HCT116 (cell line): ENCODE measurements at regions not wholly inside any gene's neighbourhood (a gene's known extent, or its start where the extent isn't known, plus 50 kb on each side); places are given as distances from the start of the nearest gene placed in this dataset.

ENCODE experiments used
- ATAC-seq: fragments of 200-7000 bp; cut with Tn5 transposase; 2 replicates; pipeline ENCODE4 v1.9.1; 2020; ENCODE audit warnings: mild to moderate bottlenecking, moderate library complexity
- BruUV-seq: library from RNA; stranded (reverse); fragments of 400-500 nt; replicated peaks from 2 replicates; lab custom pipeline; 2021; lab: Mats Ljungman, UMichigan
- CTCF ChIA-PET: fragments of 300-600 bp; sonication (Branson Sonifier 250); formaldehyde crosslinking; loops from one replicate; lab custom pipeline; 2021; ENCODE audit warnings: antibody characterized with exemption; lab: Charles Lee
- POLR2A ChIA-PET: fragments of 300-600, 350-600 bp; sonication (Branson Sonifier 250); formaldehyde crosslinking; loops from one replicate; lab custom pipeline; 2021; ENCODE audit warnings: antibody characterized with exemption; lab: Charles Lee
- RAD21 ChIA-PET, 2 experiments: fragments of 300-600 bp; sonication (Branson Sonifier 250); formaldehyde crosslinking; loops; one replicate each; lab custom pipeline; 2023; ENCODE audit warnings: low total read pairs in 2 of 2; ENCODE audit not compliant: uncharacterized antibody in 2 of 2, unreplicated experiment in 2 of 2, low non-redundant PET in 1 of 2; lab: Charles Lee
- DNase-seq: peaks from one replicate; pipeline ENCODE4 v3.0.0-alpha.2; 2010; ENCODE audit warnings: low read depth, low spot score
- H2AFZ ChIP-seq: fragments of 200-600 bp; shearing (Covaris generic), sonication (generic); 2 replicates; pipeline ENCODE4 v1.6.1; 2017; ENCODE audit warnings: low read depth, mixed run types, mixed read lengths, antibody characterized with exemption, low read length; ENCODE audit not compliant: poor library complexity, severe bottlenecking
- H3K27ac ChIP-seq: 2 replicates; pipeline ENCODE4 v1.5.1; 2012; ENCODE audit warnings: low read depth, low read length
- H3K27me3 ChIP-seq: fragments of 200-600 bp; sonication (generic); 2 replicates; pipeline ENCODE4 v1.6.1; 2016; ENCODE audit warnings: mixed run types, low read length, mixed read lengths; ENCODE audit not compliant: insufficient read depth
- H3K36me3 ChIP-seq, 2 experiments: fragments of 200-500 bp in 1 of 2; fragments of 200-600 bp in 1 of 2; sonication (Bioruptor generic) in 1 of 2; sonication (generic) in 1 of 2; 2 replicates each; pipeline versions ENCODE4 v1.5.1 to v1.6.1; 2014 to 2016; ENCODE audit warnings: low read length in 2 of 2, inconsistent platforms in 1 of 2, mixed read lengths in 1 of 2, mixed run types in 1 of 2; ENCODE audit not compliant: insufficient read depth in 2 of 2, control insufficient read depth in 1 of 2
- H3K4me1 ChIP-seq, 2 experiments: fragments of 200-600 bp in 1 of 2; sonication (generic) in 1 of 2; 2 replicates each; pipeline versions ENCODE4 v1.5.1 to v1.6.1; 2012 to 2017; ENCODE audit warnings: low read length in 2 of 2, inconsistent platforms in 1 of 2, mild to moderate bottlenecking in 1 of 2, mixed read lengths in 1 of 2, mixed run types in 1 of 2, moderate library complexity in 1 of 2; ENCODE audit not compliant: insufficient read depth in 2 of 2, control insufficient read depth in 1 of 2
- H3K4me2 ChIP-seq: fragments of 200-600 bp; sonication (generic); 2 replicates; pipeline ENCODE4 v1.6.1; 2017; ENCODE audit warnings: mixed run types, low read length, mixed read lengths
- H3K4me3 ChIP-seq, 2 experiments: fragments of 200-600 bp in 1 of 2; sonication (generic) in 1 of 2; replicated peaks in 1 of 2; 2 replicates each; pipeline ENCODE4 v1.5.1; 2011 to 2016; ENCODE audit warnings: low read length in 2 of 2, control low read depth in 1 of 2, low read depth in 1 of 2, mild to moderate bottlenecking in 1 of 2, mixed read lengths in 1 of 2, mixed run types in 1 of 2
- H3K79me2 ChIP-seq: fragments of 200-600 bp; sonication (generic); 2 replicates; pipeline ENCODE4 v1.6.1; 2017; ENCODE audit warnings: mild to moderate bottlenecking, mixed run types, low read length, moderate library complexity, mixed read lengths; ENCODE audit not compliant: insufficient read depth
- H3K9ac ChIP-seq: fragments of 200-600 bp; sonication (generic); 2 replicates; pipeline ENCODE4 v1.6.1; 2016; ENCODE audit warnings: low read length, mixed read lengths
- H3K9me2 ChIP-seq: fragments of 200-600 bp; sonication (generic), shearing (Covaris generic); 2 replicates; pipeline ENCODE4 v1.6.1; 2017; ENCODE audit warnings: mixed run types, mild to moderate bottlenecking, moderate library complexity; ENCODE audit not compliant: insufficient read depth
- H3K9me3 ChIP-seq, 2 experiments: fragments of 200-500 bp in 1 of 2; fragments of 200-600 bp in 1 of 2; sonication (Bioruptor generic) in 1 of 2; sonication (generic) in 1 of 2; 2 replicates each; pipeline ENCODE4 v1.6.1; 2014 to 2017; ENCODE audit warnings: low read length in 2 of 2, mixed read lengths in 2 of 2, inconsistent platforms in 1 of 2, low read depth in 1 of 2, mild to moderate bottlenecking in 1 of 2, mixed run types in 1 of 2, moderate library complexity in 1 of 2; ENCODE audit not compliant: control insufficient read depth in 1 of 2, insufficient read depth in 1 of 2
- H4K20me1 ChIP-seq: fragments of 200-600 bp; sonication (generic), shearing (Covaris generic); 2 replicates; pipeline ENCODE4 v1.6.1; 2017; ENCODE audit warnings: mixed run types, mild to moderate bottlenecking, moderate library complexity; ENCODE audit not compliant: insufficient read depth
- CBX3 ChIP-seq: IDR thresholded peaks from 2 replicates; pipeline ENCODE4 v1.6.1; 2012; ENCODE audit warnings: low read depth
- CEBPB ChIP-seq: IDR thresholded peaks from 2 replicates; pipeline ENCODE4 v1.6.1; 2012; ENCODE audit warnings: low read depth
- CTCF ChIP-seq, 3 experiments: fragments of 200-600 bp in 1 of 3; sonication (generic) in 1 of 3; IDR thresholded peaks in 2 of 3; conservative IDR thresholded peaks in 1 of 3; 2 replicates each; pipeline ENCODE4 v1.5.1; 2012 to 2017; ENCODE audit warnings: low read depth in 2 of 3, low read length in 2 of 3, antibody characterized with exemption in 1 of 3, borderline replicate concordance in 1 of 3, control low read depth in 1 of 3, mild to moderate bottlenecking in 1 of 3, mixed read lengths in 1 of 3, mixed run types in 1 of 3, moderate library complexity in 1 of 3; ENCODE audit not compliant: insufficient read depth in 1 of 3
- EZH2 ChIP-seq: fragments of 200-600 bp; sonication (generic); IDR thresholded peaks from 2 replicates; pipeline ENCODE4 v1.6.1; 2017; ENCODE audit warnings: antibody characterized with exemption, mixed run types
- EZH2phosphoT487 ChIP-seq: fragments of 200-600 bp; IDR thresholded peaks from 2 replicates; pipeline ENCODE4 v1.6.1; 2018; ENCODE audit warnings: antibody characterized with exemption, borderline replicate concordance
- FOSL1 ChIP-seq: IDR thresholded peaks from 2 replicates; pipeline ENCODE4 v1.6.1; 2012; ENCODE audit warnings: low read depth
- JUND ChIP-seq: IDR thresholded peaks from 2 replicates; pipeline ENCODE4 v1.6.1; 2012
- MAX ChIP-seq: IDR thresholded peaks from 2 replicates; pipeline ENCODE4 v1.6.1; 2012
- POLR2A ChIP-seq: IDR thresholded peaks from 2 replicates; pipeline ENCODE4 v1.7.0; 2011; ENCODE audit warnings: borderline replicate concordance; ENCODE audit not compliant: insufficient read depth, insufficient read length; ENCODE audit errors: extremely low read depth
- RAD21 ChIP-seq: IDR thresholded peaks from 2 replicates; pipeline ENCODE4 v1.6.1; 2012; ENCODE audit warnings: low read depth, mild to moderate bottlenecking
- REST ChIP-seq: IDR thresholded peaks from 2 replicates; pipeline ENCODE4 v1.6.1; 2012; ENCODE audit warnings: low read depth
- SIN3A ChIP-seq: IDR thresholded peaks from 2 replicates; pipeline ENCODE4 v1.6.1; 2012; ENCODE audit warnings: low read depth
- SP1 ChIP-seq: IDR thresholded peaks from 2 replicates; pipeline ENCODE4 v1.6.1; 2012; ENCODE audit warnings: low read depth
- SRF ChIP-seq: IDR thresholded peaks from 2 replicates; pipeline ENCODE4 v1.6.1; 2012; ENCODE audit warnings: low read depth
- YY1 ChIP-seq: IDR thresholded peaks from 2 replicates; pipeline ENCODE4 v1.6.1; 2011; ENCODE audit warnings: low read length, low read depth, moderate library complexity, mild to moderate bottlenecking; ENCODE audit not compliant: insufficient replicate concordance; ENCODE audit errors: extremely low read depth
- ZBTB33 ChIP-seq: IDR thresholded peaks from 2 replicates; pipeline ENCODE4 v1.6.1; 2011; ENCODE audit warnings: mild to moderate bottlenecking, low read length, moderate library complexity; ENCODE audit not compliant: insufficient replicate concordance; ENCODE audit errors: extremely low read depth
- ZFX ChIP-seq: fragments of 450-650 bp; IDR thresholded peaks from 2 replicates; pipeline ENCODE4 v1.6.1; 2017
- ZNF274 ChIP-seq: fragments of 200-500 bp; sonication (Bioruptor generic); IDR thresholded peaks from 2 replicates; pipeline ENCODE4 v1.6.1; 2014; ENCODE audit warnings: mild to moderate bottlenecking, low read depth, low read length, inconsistent platforms
- intact Hi-C: fragments of 100-400 bp; cut with micrococcal nuclease; formaldehyde crosslinking; loops from 2 replicates; pipeline ENCODE4 v1.10.0; 2022

- Histone ChIP-seq H3K4me1 (no peaks in the 10 kb centered on the region), H2AFZ (no peak overlapping the region), H3K9me2 (no peaks in the 10 kb centered on the region), H3K27me3 (no peaks in the 10 kb centered on the region), H3K27ac (no peak overlapping the region), H3K4me3 (no peak overlapping the region), H3K4me2 (no peak overlapping the region), H3K36me3 (no peaks in the 10 kb centered on the region), H3K9ac (no peak overlapping the region), H3K9me3 (no peaks in the 10 kb centered on the region), H3K79me2 (no peaks in the 10 kb centered on the region), H4K20me1 (no peaks in the 10 kb centered on the region)
- ChIA-PET CTCF (no interaction called here), RAD21 (no interaction called here), POLR2A (no interaction called here)
- TF ChIP-seq CTCF (IDR thresholded peaks at IDR 0.05 in 2 of 3, conservative IDR thresholded peaks at IDR 0.05 in 1 of 3; ENCODE audit: borderline replicate concordance in 1 of 3, insufficient read depth in 1 of 3, low read depth in 2 of 3, low read length in 2 of 3) (no peak), MAX (no peak), ZFX (no peak), EZH2 (no peak), SP1 (no peak), REST (no peak), CEBPB (no peak), JUND (no peak), YY1 (no peak), ZBTB33 (no peak), SIN3A (no peak), CBX3 (no peak), RAD21 (no peak), FOSL1 (no peak), POLR2A (no peak), EZH2phosphoT487 (no peak), ZNF274 (no peak), SRF (no peak)
- intact Hi-C loops = no loop called here
- no TSS peak for BruUV-seq
- no peak for ATAC-seq
- DNase-seq = no peak
Measured at GRCh38 chr4:89463341-89463740, 155.7 kb upstream of the GPRIN3 start.
